GM23248 (cell line): ENCODE measurements at regions not wholly inside any gene's neighbourhood (a gene's known extent, or its start where the extent isn't known, plus 50 kb on each side); places are given as distances from the start of the nearest gene placed in this dataset.
A peak's percentile ranks its signal among the peaks of the same experiment; 100 is the strongest.
"Not testable (repeated sequence)": the region's sequence is repeated elsewhere in the genome, so short reads cannot be mapped to it uniquely, and the experiment has no call there.

Experiments
- DNase-seq: peaks from one replicate; pipeline ENCODE4 v3.0.0-alpha.2; 2015
- H2AFZ ChIP-seq: fragments of 200-600 bp; sonication (generic); 2 replicates; pipeline ENCODE4 v1.6.1; 2016; ENCODE audit warnings: antibody characterized with exemption
- H3F3A ChIP-seq: fragments of 200-600 bp; sonication (generic); 2 replicates; pipeline ENCODE4 v1.6.1; 2016; ENCODE audit warnings: mild to moderate bottlenecking, antibody characterized with exemption, mixed run types; ENCODE audit not compliant: insufficient read depth
- H3K27ac ChIP-seq: fragments of 200-600 bp; sonication (generic); 2 replicates; pipeline ENCODE4 v1.5.1; 2016; ENCODE audit warnings: mild to moderate bottlenecking
- H3K27me3 ChIP-seq: fragments of 200-600 bp; sonication (generic); replicated peaks from 2 replicates; pipeline ENCODE4 v1.6.1; 2016; ENCODE audit warnings: mild to moderate bottlenecking; ENCODE audit not compliant: insufficient read depth
- H3K36me3 ChIP-seq: fragments of 200-600 bp; sonication (generic); 2 replicates; pipeline ENCODE4 v1.6.1; 2016; ENCODE audit warnings: low read depth, mild to moderate bottlenecking
- H3K4me1 ChIP-seq: fragments of 200-600 bp; sonication (generic); 2 replicates; pipeline ENCODE4 v1.6.1; 2016; ENCODE audit warnings: mild to moderate bottlenecking; ENCODE audit not compliant: insufficient read depth
- H3K4me2 ChIP-seq: fragments of 200-600 bp; sonication (generic); one replicate; pipeline ENCODE4 v1.6.1; 2016; ENCODE audit warnings: mild to moderate bottlenecking; ENCODE audit not compliant: unreplicated experiment
- H3K4me3 ChIP-seq: fragments of 200-600 bp; sonication (generic); 2 replicates; pipeline ENCODE4 v1.5.1; 2016; ENCODE audit warnings: mild to moderate bottlenecking
- H3K79me2 ChIP-seq: fragments of 200-600 bp; sonication (generic); 2 replicates; pipeline ENCODE4 v1.6.1; 2016; ENCODE audit warnings: mild to moderate bottlenecking; ENCODE audit not compliant: insufficient read depth
- H3K9ac ChIP-seq: fragments of 200-600 bp; sonication (generic); 2 replicates; pipeline ENCODE4 v1.6.1; 2016; ENCODE audit warnings: mild to moderate bottlenecking
- H3K9me2 ChIP-seq: fragments of 200-600 bp; sonication (generic); 2 replicates; pipeline ENCODE4 v1.6.1; 2016; ENCODE audit warnings: mixed run types, mild to moderate bottlenecking, moderate library complexity; ENCODE audit not compliant: insufficient read depth
- H3K9me3 ChIP-seq: fragments of 200-600 bp; sonication (generic); one replicate; pipeline ENCODE4 v1.6.1; 2017; ENCODE audit warnings: low read depth
- H4K20me1 ChIP-seq: fragments of 200-600 bp; sonication (generic); 2 replicates; pipeline ENCODE4 v1.6.0; 2016; ENCODE audit not compliant: insufficient read depth
- EZH2 ChIP-seq: fragments of 200-600 bp; sonication (generic); IDR thresholded peaks from 2 replicates; pipeline ENCODE4 v1.6.1; 2018; ENCODE audit warnings: antibody characterized with exemption, mild to moderate bottlenecking; ENCODE audit not compliant: insufficient read depth, poor library complexity, severe bottlenecking
- EZH2phosphoT487 ChIP-seq: fragments of 200-600 bp; sonication (generic); IDR thresholded peaks from 2 replicates; pipeline ENCODE4 v1.6.1; 2018; ENCODE audit warnings: antibody characterized with exemption, moderate library complexity, mild to moderate bottlenecking, low read depth; ENCODE audit not compliant: insufficient read depth
- WGBS, 2 experiments: methylation state at CpG; one replicate each; pipeline ENCODE4 v1.1.6; 2015 to 2017; ENCODE audit warnings: low lambda C conversion rate in 2 of 2, low coverage in 1 of 2; ENCODE audit errors: missing lambda C conversion rate in 2 of 2; 5-methylcytosine and 5-hydroxymethylcytosine counted together
- in situ Hi-C: fragments of 300-500 bp; cut with MboI; formaldehyde crosslinking; loops from 2 replicates; pipeline ENCODE4 v1.15.0; 2020

DNA sequence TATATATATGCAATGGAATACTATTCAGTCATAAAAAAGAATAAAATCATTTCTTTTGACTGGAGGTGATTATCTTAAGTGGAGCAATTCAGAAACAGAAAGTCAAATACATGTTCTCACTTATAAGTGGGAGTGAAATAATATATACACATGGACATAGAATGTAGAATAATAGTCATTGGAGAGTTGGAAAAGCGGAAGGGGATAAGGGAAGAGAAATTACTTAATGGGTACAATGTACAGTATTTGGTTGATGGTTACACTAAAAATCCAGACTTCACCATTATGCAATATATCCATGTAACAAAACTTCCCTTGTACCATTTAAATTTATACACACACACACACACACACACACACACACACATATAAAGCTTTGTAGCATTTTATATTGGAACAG, 84.3 kb downstream of the RAP2B start:
- H3K4me2 ChIP-seq, result peak overlapping the region; percentile 58
- peak overlapping the region; percentile 40 for H3K27ac ChIP-seq

DNA sequence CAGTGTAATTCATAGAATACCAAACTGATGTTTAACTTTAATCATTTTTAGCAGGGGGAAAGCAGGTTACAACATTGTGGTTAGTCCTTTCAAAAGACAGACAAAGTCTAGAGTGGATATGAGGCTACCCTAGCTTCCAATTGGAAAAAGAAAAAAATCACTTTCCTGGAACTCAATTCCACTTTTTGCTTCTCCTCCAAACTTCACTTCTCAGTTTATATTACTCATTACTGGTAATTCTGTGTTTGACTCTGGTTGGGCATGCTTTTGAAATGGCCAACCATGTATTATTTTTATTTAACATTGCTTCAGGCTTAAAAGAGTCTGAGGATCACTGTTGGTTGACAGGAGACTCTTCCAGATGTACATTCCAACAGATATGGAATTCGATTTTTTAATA, 84.8 kb downstream of the RAP2B start:
- Histone ChIP-seq H3K9me3 (no peaks in the 10 kb centered on the region), H3K4me3 (no peak overlapping the region), H3K36me3 (no peaks in the 10 kb centered on the region), H3K79me2 (no peaks in the 10 kb centered on the region), H3F3A (peaks cover 28% of the 10 kb centered on the region), H3K9me2 (no peaks in the 10 kb centered on the region), H3K4me2 (peak overlapping the region; percentile 58), H3K9ac (no peak overlapping the region), H3K27me3 (no peaks in the 10 kb centered on the region), H2AFZ (no peak overlapping the region), H3K27ac (peak overlapping the region; percentile 40), H3K4me1 (peaks cover 33% of the 10 kb centered on the region), H4K20me1 (no peaks in the 10 kb centered on the region)
- TF ChIP-seq EZH2 (no peak), EZH2phosphoT487 (no peak)
- 0 to 3% methylated on average over 1 of the region's 1 CpG for WGBS, 2 experiments
- in situ Hi-C loops, result no loop called here
- peak; percentile 87 for DNase-seq

More for the DNA sequence above, 84.3 kb downstream of the RAP2B start:
- Histone ChIP-seq H3K79me2 (no peaks in the 10 kb centered on the region), H3K36me3 (no peaks in the 10 kb centered on the region), H4K20me1 (no peaks in the 10 kb centered on the region), H3K9ac (no peak overlapping the region), H3K4me1 (peaks cover 33% of the 10 kb centered on the region), H3K27me3 (no peaks in the 10 kb centered on the region), H2AFZ (no peak overlapping the region), H3K9me2 (no peaks in the 10 kb centered on the region), H3K4me3 (no peak overlapping the region), H3F3A (peaks cover 28% of the 10 kb centered on the region), H3K9me3 (no peaks in the 10 kb centered on the region)
- no peak for TF ChIP-seq EZH2phosphoT487
- no peak for TF ChIP-seq EZH2
- DNase-seq, result no peak
- 49 to 56% methylated on average over 1 of the region's 1 CpG for WGBS, 2 experiments
- in situ Hi-C loops, result no loop called here

DNA sequence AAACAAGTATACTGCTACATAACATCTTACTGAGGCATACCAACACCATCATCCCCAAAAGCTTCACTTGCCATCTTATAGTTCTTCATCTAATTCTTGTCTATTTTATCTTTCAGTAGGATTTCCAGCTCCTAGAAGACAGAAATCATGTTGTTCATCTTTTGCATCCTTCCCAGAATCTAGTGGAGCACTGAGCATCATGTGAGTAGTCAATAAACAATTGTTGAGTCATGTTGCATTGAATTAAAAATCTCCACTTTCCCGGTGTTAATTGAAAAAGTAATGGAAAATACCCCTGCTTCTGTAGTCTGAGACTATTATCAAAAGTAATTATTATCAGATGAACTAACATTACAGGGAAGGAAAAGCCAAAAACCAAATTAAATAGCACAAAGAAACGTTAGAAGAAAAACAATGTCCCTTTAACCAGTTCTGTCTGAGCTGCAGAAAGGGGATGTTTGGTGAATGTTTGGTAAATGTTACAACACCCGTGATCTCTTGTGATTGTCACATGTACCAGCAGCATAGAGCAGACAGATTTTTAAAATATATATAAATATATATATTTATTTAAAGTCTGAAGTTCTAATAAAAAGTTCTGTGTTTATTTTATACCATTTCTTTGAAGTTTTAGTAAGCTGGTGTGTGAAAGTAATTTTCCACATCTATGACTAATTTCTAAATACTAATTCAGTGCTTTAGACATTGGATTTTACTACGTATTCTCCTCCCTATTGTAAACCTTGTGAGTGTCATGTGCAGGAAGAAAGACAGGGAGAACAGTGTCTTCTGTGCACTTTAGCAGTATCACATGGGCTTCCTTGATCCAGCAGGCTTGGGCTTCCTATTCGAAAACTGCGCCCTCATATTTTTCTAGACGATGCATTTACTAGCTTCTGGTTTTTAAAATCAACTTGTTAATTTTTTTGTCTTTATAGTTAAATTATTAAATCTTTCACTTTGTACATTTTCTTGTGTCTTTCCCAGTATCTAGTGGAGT, 85.6 kb downstream of the RAP2B start:
- H3K27ac ChIP-seq, result peak overlapping the region; percentile 40
- H3K27me3 ChIP-seq, result no peaks in the 10 kb centered on the region
- TF ChIP-seq EZH2phosphoT487, result no peak
- no peak for TF ChIP-seq EZH2
- H3K79me2 ChIP-seq, result no peaks in the 10 kb centered on the region
- WGBS, 2 experiments, result 24 to 31% methylated on average over 7 of the region's 7 CpGs
- no peak overlapping the region for H2AFZ ChIP-seq
- DNase-seq, result peak; percentile 32
- no peak overlapping the region for H3K4me3 ChIP-seq
- no peaks in the 10 kb centered on the region for H3K36me3 ChIP-seq
- no peaks in the 10 kb centered on the region for H3K9me3 ChIP-seq
- peaks cover 33% of the 10 kb centered on the region for H3K4me1 ChIP-seq
- no peaks in the 10 kb centered on the region for H3K9me2 ChIP-seq
- H3K9ac ChIP-seq, result no peak overlapping the region
- H3K4me2 ChIP-seq, result peak overlapping the region; percentile 15
- peaks cover 28% of the 10 kb centered on the region for H3F3A ChIP-seq
- in situ Hi-C loops, result no loop called here
- no peaks in the 10 kb centered on the region for H4K20me1 ChIP-seq

DNA sequence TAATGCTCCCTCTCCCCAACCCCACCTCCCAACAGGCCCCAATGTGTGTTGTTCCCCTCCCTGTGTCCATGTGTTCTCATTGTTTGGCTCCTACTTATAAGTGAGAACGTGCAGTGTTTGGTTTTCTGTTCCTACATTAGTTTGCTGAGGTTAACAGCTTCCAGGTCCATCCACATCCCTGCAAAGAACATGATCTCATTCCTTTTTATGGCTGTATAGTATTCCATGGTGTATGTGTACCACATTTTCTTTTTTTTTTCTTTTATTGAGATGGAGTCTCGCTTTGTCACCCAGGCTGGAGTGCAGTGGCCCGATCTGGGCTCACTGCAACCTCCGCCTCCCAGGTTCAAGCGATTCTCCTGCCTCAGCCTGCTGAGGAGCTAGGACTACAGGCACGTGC, 86.8 kb downstream of the RAP2B start:
- peaks cover 28% of the 10 kb centered on the region for H3F3A ChIP-seq
- in situ Hi-C loops, H3K9me3 ChIP-seq, H3K27me3 ChIP-seq, DNase-seq, H3K4me2 ChIP-seq, H2AFZ ChIP-seq, H3K9ac ChIP-seq, H4K20me1 ChIP-seq, H3K36me3 ChIP-seq, H3K9me2 ChIP-seq, H3K79me2 ChIP-seq, H3K27ac ChIP-seq, H3K4me3 ChIP-seq: not testable (repeated sequence)
- WGBS, 2 experiments, result 89 to 90% methylated on average over 6 of the region's 6 CpGs
- peaks cover 33% of the 10 kb centered on the region for H3K4me1 ChIP-seq
